Forelimb muscle (tissue), 1 donor: ENCODE measurements at regions not wholly inside any gene's neighbourhood (a gene's known extent, or its start where the extent isn't known, plus 50 kb on each side); places are given as distances from the start of the nearest gene placed in this dataset.

Experiments used
- DNase-seq: peaks from one replicate; pipeline ENCODE4 v3.0.0-alpha.2; 2013; ENCODE audit warnings: low read depth

DNA sequence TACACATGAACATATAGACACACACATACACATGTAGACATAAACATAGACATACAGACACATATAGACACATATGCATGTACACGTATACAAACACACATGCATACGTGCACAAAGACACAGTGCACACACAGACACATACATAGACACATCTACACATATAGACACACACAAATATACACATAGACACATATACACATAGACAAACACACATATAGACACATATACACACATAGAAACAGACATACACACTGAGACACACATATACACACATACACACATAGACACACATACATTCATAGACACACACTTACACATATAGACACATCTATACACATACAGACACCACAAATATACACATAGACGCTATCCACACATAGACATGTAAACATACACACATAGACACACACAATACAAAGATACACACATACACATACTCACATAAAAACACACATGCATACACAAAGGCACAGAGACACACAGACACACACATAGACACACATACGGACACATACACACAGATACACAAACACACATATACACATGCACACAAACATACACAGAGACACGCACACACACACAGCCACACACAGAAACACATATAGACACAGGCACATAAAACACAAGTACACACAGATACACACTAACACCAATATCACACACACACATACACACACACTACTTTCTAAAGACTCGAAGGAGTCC, 254.0 kb downstream of the TSHZ3 start:
- DNase-seq: no peak

DNA sequence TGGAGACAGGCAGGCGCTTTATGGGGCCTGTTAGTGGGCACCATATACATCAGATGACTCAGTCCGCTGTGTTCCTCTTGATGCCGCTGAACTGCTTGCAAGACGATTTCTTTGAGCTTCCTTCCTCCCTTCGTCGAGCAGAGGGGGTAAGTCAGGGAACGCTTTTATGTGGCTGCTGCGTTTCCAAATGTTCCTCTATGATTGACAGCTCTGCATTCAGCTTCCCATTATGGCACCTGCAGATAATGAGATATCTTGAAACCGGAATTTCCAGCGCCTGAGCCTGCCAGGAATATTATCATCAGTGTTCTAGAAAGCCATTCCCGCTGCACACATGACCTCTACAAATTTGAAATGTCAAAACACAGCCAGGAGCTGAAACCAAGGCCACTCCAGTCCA, 257.0 kb downstream of the TSHZ3 start:
- no peak for DNase-seq

DNA sequence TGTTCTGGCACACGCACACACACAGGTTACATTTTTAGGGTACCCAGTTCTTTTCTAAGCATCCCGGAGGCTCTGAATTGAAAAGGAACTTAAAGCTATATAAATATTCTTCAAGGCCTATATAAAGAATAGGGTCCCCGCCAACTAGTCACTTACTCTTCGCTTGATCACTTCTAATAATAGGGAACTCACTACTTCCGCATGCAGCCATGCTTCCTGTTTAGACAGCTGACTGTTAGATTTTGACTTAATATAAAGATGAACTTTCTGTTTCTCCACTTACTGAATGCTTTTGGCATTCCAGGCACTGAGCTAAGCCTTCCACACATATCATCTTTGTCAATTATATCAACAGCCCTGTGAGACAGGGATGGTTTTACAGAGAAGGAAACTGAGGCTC, 259.6 kb downstream of the TSHZ3 start:
- no peak for DNase-seq

- DNase-seq: no peak
Measured at GRCh38 chr19:31085125-31085524, 264.1 kb downstream of the TSHZ3 start.

DNA sequence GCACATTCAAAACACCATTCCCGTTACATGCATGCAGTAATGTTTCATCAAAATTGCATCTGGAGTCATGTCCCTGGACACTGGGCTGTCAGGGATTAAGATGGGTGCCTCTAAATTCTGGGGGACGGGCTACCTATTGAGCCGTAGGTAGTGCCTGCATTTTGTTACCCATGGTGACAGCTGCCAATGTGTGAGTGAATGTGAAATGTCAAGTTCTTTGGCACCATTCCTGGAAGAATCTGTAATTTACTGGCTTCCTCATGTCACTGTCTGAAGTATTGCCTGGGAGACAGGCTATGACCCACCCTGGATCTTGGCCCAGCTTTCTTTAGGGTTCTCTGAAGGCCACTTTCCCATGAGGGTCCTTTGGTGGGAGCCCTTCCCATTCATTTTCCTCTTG, 266.1 kb downstream of the TSHZ3 start:
- no peak for DNase-seq

- DNase-seq: no peak
Measured at GRCh38 chr19:31075146-31075655, 274.0 kb downstream of the TSHZ3 start.

- no peak for DNase-seq
Measured at GRCh38 chr19:31074199-31075125, 274.8 kb downstream of the TSHZ3 start.

- DNase-seq: no peak
Measured at GRCh38 chr19:31073485-31074198, 275.6 kb downstream of the TSHZ3 start.

GRCh38 chr19:31072451-31072850, 276.8 kb downstream of the TSHZ3 start:
- no peak for DNase-seq

DNA sequence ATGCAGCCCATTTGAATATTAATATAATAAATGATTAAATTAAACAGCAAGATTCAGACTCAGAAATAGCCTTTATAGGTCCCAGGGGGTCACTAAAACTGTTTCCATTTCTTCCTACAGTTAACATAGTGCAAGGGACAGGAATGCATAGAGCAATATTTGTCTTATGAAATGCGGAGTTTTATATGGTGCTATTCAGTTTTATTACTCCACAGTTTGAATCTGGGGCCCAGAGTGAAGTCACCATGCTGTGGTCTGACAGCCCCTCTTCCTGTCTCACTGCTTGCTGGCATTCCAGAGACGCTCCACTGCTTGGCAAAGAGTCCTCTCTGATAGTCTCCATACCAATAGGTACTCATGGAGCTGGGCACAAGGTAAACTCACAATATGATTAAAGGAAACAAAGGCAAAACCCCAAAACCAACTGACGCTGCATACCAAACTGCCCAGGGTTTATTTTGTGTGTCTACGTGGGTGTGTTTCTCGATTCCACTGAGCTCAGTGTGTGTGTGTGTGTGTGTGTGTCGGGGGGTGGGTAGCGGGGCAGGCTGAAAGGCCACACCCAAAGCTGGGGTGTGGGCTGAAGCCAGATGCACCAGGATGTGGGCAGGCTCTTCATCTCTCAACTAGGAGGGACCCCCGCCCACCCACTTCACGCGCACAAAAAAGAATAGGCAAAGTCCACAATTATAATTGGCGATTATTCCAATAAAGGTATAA, 277.9 kb downstream of the TSHZ3 start:
- DNase-seq: no peak

DNA sequence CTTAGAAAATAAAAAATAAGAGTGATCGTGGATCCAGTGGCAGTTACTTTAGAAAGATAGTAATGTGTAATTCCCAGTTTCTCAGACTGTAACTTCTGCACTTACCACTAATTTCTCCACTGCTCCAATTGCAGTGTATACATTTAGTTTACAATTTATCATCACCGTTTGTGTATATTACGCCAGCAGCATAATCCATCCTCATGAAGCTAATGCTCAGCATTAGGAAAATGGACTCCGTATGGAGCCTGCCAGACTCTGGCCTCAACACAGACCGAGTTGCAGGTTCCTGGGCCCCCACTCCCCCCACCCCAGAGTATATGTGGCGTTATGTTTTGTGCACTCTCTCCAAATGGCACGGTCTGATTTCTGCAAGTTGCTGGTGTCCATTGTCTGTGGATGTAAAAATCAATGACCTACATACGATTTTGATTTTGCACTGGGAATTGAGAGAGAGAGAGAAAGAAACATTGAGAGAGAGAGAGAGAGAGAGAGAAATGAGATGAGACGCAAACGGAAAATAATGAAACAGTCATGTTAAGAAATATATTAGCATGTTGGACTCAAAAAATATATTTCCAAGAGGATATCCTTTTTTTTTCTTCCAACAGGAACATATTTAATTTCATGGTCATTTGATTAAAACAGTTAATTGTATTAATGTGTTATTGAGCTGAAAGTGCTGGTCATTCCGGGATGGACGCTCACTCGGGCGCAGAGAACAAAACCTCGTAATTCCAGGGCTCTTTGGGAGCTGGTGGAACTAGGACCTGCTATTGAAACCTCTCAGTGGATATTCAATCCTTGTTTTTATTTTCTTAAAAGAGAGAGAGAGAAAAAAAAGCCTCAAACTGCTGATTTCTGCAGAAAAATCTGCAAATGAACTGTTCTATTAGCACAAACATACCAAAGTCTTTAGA, 278.8 kb downstream of the TSHZ3 start:
- DNase-seq: no peak

DNA sequence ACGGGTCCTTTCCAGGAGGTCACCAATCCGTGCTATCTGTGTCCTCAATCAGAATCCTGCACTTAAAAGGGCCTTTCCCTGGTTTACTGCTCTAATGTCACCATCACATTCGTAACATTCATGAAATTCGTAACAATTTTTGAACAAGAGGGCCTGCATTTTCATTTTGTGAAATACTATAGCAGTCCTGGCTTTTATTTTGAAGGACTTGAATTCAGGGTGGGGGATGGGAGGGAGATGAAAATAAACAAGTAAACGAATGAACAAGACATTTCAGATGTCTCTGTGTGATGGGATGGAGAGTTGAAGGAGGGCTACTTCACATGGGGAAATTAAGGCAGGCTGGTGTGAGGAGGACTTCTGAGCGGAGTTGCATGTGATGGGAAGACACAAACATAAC, 281.0 kb downstream of the TSHZ3 start:
- no peak for DNase-seq

- no peak for DNase-seq
Measured at GRCh38 chr19:31066385-31066784, 282.9 kb downstream of the TSHZ3 start.

DNA sequence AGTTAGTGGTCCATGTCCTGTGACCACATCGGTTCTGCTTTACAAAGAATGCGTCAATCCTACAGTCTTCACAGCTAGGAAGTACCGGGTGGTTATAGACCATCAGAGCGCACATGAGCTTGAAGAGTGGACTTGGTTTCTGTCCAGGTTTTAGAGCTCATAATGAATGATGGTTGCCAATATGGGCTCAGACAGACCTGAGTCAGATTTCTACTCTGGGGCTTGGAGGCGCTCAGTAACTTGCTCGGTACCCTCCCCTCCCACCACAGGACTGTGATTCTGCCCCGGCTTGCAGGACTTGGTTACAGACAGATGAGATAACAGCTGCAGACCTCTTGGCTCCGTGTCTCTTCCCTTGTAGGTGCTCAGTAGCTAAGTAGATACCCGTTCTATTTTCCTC, 284.7 kb downstream of the TSHZ3 start:
- no peak for DNase-seq

DNA sequence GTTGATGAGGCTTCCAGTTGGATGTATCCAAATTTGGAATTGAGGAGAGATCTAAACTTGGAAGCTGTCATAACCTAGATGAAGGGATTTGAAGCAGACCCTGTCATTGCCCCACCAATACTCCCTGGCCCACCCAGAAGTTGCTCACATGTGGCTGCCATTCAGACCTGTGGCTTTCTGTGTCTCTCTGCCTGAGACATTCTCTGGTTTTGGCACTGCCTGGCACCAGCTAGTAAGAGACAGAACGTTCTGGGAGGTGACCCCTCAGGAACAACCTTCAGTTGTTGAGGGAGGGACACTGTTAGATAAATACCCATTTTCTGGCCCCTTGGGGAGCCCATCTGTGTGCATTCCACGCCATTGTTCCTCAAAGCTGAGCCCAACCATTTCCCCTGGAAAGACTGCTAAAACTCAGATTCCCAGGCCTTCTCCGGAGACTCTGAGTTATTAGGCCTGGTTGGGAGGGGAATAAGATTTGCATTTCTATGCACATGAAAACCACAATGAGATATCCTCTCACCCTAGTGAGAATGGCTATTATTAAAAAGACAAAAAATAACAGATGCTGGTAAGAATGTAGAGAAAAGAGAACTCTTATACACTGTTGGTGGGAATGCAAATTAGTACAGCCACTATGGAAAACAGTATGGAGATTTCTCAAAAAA, 290.4 kb downstream of the TSHZ3 start:
- no peak for DNase-seq

DNA sequence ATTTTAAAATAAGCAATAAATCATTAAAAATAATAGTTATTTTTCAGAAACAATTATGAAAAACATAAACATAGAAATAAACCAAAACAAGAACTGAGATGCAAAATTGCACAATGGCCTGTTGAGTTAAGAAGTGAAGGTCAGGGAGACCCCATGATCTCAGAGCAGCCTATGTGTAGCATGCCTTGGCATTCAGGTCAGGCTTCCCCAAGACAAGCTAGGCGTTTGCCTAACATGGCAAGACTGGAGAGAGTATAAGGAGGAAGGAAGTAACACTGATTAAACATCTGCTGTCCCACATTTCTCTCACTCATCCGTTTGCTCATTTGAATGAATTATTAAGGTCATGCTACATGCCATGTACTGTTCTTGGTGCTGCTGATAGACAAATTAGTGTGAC, 291.8 kb downstream of the TSHZ3 start:
- DNase-seq: no peak

GRCh38 chr19:31055454-31055853, 293.8 kb downstream of the TSHZ3 start:
- DNase-seq: no peak

GRCh38 chr19:31054430-31054829, 294.8 kb downstream of the TSHZ3 start:
- DNase-seq: no peak

GRCh38 chr19:31049431-31049830, 299.8 kb downstream of the TSHZ3 start:
- no peak for DNase-seq

GRCh38 chr19:31046024-31046423, 303.2 kb downstream of the TSHZ3 start:
- no peak for DNase-seq
